Left lobe of liver (tissue), 2 donors: ENCODE measurements at regions not wholly inside any gene's neighbourhood (a gene's known extent, or its start where the extent isn't known, plus 50 kb on each side); places are given as distances from the start of the nearest gene placed in this dataset.
"Not testable (repeated sequence)": the region's sequence is repeated elsewhere in the genome, so short reads cannot be mapped to it uniquely, and the experiment has no call there.

Source experiments
- ATAC-seq: fragments of 200-7000 bp; cut with Tn5 transposase; one replicate; pipeline ENCODE4 v1.9.1; 2020; ENCODE audit warnings: mild to moderate bottlenecking, moderate library complexity
- DNase-seq: peaks from one replicate; pipeline ENCODE4 v3.0.0-alpha.2; 2020; ENCODE audit warnings: low spot score
- donor health status: DM: no; HTN: no; CAD: no; lungs with moderate emphysema.
- donor health status: DM: no; HTN: yes; CAD: no.

DNA sequence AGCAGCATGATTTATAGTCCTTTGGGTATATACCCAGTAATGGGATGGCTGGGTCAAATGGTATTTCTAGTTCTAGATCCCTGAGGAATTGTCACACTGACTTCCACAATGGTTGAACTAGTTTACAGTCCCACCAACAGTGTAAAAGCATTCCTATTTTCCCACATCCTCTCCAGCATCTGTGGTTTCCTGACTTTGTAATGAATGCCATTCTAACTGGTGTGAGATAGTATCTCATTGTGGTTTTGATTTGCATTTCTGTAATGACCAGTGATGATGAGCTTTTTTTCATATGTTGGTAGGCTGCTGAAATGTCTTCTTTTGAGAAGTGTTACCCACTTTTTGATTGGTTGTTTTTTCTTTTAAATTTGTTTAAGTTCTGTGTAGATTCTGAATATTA, 245.2 kb downstream of the SYT10 start:
- DNase-seq, ATAC-seq: not testable (repeated sequence)

DNA sequence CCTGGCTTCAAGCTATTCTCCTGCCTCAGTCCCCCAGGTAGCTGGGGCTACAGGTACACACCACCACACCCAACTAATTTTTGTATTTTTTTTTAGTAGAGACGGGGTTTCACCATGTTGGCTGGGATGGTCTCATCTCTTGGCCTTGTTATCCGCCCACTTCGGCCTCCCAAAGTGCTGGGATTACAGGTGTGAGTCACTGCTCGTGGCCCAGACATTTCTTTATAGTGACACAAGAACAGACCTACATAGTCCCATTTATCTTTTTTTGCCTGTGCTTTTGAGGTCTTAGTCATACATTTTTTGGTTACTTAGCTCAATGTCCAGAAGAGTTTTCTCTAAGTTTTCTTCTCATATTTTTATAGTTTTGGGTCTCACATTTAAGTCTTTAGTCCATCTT, 247.4 kb downstream of the SYT10 start:
- no peak for DNase-seq
- ATAC-seq, result no peak

DNA sequence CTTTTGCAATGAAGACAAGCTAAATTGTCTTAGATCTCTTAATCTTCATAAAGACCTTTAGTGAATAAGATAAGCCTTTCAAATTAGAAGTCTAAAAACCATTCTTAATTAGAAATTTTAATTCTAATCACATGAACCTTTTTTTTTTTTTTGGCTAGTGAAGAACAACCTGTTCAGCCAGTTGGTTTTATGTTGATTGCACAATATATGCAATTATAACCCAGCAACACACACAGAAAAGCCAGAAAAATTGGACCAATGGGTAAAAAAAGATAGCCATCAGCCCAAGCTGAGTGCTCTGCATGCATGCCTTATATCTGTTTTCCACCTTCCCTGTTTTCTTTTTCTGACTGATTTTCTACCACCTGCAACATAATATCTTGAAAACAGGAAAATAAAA, 252.2 kb downstream of the SYT10 start:
- ATAC-seq (no peak), DNase-seq (no peak)

DNA sequence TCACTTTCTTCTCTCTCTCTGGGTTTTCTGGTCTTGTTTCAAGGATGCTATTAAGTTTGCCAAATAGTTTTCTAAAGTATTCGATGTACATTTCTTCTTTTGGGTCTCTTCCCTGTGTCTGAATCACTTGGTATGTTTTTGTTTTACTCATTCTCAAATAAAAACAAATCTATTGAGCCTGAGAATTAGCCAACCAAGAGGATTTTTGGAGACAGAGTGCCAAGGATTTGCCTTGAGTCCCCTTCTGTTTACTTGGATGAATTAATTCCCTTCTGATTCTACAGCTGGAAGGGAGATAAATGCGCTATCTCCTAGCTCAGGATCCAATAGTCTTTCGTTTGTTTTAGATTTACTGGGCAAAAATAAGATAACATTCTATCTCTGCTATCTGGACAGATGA, 255.5 kb downstream of the SYT10 start:
- no peak for ATAC-seq
- no peak for DNase-seq

DNA sequence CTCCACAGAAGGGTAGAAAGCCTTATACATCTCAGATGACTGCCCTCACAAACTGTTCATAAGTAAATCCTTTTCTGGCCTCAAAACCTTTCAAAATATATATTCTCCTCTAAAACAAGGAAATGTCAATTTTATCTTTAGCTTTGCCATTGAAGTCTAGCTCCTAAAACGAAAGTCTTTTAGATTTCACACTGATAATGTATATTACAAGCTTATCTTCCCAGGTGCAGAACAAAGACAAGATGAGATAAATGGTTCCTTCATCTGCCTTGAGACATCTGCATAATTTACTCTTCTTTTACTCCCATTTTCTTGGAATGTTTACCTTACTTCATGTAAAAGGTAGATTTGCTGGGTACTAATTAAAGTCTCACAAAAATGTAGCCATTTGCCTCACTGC, 257.1 kb downstream of the SYT10 start:
- DNase-seq (no peak), ATAC-seq (no peak)

DNA sequence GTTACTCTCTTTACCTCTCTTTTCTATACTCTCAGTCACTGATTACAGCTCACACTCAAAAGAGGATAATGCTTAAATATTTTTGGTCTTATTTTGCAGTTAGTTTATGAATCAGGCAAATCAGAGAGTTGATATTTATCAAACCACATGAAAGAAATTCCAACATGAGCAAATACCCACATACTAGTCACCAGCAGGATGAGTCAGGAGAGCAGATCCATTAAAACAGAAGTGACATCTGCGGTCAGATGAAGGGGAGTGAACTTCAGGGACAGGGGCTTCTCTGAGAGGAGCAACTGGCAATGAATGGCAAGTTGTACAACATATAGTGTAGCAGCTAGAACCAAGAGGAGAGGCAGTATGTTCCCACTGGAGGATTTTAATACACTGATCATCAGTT, 258.7 kb downstream of the SYT10 start:
- DNase-seq (no peak), ATAC-seq (no peak)

DNA sequence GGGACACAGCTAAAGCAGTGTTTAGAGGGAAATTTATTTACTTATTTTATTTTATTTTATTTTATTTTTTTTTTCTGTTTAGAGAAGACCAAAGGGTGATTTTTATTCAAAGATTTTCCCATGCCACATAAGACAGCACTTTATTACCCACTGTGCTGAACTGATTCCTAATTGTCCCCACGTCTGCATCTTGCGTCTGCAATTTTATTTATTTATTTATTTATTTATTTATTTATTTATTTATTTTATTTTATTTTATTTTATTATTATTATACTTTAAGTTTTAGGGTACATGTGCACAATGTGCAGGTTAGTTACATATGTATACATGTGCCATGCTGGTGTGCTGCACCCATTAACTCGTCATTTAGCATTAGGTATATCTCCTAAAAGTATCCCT, 269.7 kb upstream of the PKP2 start:
- ATAC-seq, result not testable (repeated sequence)

DNA sequence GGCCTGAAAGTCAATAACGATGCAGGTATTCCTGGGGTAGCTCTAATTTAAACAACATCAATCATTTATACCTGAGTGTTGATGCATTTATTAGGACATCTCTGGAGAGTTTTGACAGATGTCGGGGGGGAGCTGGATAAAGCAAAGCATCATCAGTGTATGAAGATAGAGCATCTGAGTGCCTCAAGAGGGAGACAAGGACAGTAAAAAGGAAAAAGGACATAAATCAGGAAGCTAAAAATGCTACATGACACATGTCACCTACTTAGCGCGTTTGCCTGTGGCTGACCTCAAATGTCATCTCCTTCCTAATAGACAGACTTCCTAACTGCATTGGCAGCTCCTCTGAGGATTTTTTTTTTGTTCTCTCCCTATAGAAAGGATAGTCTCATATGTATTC, 259.5 kb upstream of the PKP2 start:
- no peak for ATAC-seq
- no peak for DNase-seq

More for the DNA sequence above, 269.7 kb upstream of the PKP2 start:
- DNase-seq, result not testable (repeated sequence)

DNA sequence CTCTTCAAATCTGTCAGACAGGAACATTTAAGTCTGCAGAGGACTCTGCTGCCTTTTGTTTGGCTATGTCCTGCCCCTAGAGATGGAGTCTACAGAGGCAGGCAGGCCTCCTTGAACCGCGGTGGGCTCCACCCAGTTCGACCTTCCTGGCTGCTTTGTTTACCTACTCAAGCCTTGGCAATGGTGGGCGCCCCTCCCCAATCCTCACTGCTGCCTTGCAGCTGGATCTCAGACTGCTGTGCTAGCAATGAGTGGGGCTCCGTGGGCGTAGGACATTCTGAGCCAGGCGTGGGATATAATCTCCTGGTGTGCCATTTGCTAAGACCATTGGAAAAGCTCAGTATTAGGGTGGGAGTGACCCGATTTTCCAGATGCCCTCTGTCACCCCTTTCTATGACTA, 250.7 kb upstream of the PKP2 start:
- DNase-seq, result not testable (repeated sequence)

DNA sequence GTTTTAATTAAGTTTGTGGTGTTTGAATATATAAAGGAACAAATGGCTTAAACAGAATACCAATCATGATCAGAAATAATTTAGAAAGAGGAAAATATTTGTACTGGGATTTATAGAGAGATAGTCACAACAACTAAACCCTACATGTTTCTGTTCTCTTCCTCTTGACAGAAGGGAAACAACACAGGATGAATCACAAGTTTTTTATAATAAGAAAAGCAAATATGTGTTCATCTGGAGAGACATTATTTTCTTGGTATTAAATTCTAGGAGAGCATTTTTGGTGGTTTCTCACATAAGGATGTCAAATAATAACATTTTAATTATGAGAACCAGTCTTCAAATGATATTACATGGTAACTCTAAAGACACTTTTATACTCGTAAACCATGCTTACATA, 232.9 kb upstream of the PKP2 start:
- DNase-seq (no peak), ATAC-seq (no peak)

More for the DNA sequence above, 250.7 kb upstream of the PKP2 start:
- ATAC-seq, result not testable (repeated sequence)

DNA sequence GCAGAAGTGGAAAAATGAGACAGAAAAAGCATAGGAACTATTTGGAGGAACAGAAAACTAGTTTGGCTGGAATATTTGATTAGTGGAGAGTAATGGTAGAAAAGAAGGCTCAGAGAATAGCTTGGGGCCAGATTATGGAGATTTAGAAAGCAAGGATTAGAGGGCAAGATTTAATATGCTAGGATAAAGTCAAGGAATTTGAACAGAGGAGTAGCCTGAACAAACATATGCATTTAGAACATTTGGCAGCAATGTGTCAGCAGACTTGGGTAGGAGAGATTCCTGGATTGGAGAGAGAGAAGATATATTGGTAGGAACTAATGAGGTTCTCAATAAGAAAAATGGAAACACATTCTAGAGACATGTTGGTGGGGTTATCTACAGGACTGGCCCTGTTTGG, 229.2 kb upstream of the PKP2 start:
- no peak for ATAC-seq
- DNase-seq, result no peak

DNA sequence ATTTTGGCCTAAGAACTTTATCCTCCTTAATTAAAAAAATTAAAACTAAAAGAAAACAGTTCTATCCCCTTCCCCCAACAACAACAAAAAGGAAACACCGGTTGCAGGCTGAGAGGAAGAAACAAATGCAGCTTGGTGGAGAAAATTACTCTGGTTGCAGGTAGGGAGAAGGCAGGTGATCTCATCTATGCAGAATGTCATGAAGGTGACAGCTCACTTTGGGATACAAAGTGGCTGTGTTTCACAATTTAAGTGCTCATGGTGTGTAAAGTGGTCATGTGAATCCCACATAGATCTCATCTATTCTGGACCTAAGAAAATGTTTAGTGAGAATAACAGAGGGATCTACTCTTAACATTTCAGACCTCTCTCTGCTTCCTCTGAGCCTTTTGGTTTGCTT, 219.7 kb upstream of the PKP2 start:
- no peak for DNase-seq

DNA sequence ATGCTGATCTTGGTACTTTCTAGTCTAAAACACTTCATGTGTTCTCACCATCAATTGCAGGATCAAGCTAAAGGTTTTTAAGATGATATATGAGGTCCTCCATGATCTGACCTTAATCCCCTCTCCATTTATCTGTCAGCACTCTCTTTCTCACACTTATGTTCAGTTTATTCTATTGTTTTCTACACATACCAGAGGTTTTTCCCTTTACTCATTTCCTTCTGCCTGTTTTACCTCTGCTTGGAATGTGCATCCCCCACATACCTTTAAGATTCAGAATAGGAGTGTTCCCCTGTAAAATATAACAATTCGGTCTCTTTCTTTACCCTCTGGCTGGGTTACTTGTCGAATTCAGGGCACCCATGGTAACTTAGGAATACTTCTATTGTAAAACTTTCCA, 219.1 kb upstream of the PKP2 start:
- DNase-seq (no peak), ATAC-seq (no peak)

More for the DNA sequence above, 219.7 kb upstream of the PKP2 start:
- no peak for ATAC-seq

DNA sequence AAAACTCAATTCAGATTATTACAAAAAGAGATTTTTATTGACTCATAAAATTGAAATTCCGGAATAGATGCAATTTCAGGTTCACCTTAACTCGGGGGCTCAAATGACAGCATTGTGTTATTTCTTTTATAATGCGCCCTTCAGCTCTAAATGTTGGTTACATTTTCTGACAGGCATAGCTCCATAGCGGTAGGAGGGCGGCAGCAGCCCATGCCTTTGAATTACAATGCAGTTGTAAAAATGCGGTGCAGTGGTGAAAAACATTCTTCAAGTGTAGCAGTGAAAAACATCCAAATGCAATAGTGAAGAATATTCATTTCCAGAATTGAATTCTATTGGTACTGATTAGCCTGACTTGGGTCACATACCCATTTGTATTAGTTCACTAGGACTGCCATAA, 215.3 kb upstream of the PKP2 start:
- no peak for DNase-seq
- no peak for ATAC-seq

DNA sequence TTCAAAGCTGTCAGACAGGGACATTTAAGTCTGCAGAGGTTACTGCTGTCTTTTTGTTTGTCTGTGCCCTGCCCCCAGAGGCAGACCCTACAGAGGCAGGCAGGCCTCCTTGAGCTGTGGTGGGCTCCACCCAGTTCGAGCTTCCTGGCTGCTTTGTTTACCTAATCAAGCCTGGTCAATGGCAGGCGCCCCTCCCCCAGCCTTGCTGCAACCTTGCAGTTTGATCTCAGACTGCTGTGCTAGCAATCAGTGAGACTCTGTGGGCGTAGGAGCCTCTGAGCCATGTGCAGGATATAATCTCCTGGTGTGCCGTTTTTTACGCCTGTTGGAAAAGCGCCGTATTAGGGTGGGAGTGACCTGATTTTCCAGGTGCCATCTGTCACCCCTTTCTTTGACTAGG, 211.2 kb upstream of the PKP2 start:
- DNase-seq, ATAC-seq: not testable (repeated sequence)

DNA sequence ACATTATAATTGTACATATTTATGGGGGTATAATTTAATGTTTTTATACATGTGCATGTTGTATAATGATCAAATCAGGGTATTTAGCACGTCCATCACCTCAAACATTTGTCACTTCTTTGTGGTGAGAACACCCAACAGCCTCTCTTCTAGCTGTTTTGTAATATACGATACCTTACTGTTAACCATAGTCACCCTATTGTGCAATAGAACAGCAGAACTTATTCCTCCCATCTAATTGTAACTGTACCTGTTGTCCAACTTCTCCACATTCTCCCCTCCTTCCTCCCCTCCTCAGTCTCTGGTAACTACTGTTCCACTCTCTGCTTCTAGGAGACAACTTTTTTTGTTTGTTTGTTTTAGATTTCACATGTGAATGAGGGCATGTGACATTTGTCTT, 197.0 kb upstream of the PKP2 start:
- DNase-seq, result no peak
- no peak for ATAC-seq

DNA sequence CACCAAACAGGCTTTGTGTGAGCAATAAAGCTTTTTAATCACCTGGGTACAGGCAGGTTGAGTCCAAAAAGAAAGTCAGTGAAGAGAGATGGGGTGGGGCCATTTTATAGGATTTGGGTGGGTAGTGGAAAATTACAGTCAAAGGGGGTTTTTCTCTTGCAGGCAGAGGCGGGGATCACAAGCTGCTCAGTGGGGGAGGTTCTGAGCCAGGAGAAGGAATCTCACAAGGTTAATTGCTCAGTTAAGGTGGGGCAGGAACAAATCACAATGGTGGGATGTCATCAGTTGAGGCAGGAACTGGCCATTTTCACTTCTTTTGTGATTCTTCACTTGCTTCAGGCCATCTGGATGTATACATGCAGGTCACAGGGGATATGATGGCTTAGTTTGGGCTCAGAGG, 191.3 kb upstream of the PKP2 start:
- not testable (repeated sequence) for DNase-seq, ATAC-seq

DNA sequence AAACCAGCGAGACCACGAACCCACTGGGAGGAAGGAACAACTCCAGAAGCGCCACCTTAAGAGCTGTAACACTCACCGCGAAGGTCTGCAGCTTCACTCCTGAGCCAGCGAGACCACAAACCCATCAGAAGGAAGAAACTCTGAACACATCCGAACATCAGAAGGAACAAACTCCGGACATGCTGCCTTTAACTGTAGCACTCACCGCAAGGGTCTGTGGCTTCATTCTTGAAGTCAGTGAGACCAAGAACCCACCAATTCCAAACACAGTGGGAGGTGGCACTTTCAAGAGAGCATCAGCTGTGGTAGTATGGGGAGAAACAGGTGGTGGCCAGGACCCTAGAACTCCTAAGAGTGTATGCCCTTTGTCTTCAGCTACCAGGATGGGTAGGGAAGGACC, 179.8 kb upstream of the PKP2 start:
- ATAC-seq, result not testable (repeated sequence)

DNA sequence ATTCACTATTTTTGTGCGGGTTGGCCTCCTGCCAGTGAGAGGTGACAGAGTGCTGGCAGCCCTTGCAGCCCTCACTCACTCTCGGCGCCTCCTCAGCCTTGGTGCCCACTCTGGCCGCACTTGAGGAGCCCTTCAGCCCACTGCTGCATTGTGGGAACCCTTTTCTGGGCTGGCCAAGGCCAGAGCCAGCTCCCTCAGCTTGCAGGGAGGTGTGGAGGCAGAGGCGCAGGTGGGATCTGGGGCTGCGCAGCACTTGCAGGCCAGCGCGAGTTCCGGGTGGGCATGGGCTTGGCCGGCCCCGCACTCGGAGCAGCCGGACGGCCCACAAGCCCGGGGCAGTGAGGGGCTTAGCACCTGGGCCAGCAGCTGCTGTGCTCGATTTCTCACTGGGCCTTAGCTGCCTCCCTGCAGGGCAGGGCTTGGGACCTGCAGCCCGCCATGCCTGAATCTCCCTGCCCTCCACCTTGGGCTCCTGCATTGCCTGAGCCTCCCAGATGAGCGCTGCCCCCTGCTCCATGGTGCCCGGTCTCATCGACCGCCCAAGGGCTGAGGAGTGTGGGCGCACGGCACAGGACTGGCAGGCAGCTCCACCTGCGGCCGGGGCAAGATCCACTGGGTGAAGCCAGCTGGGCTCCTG, 178.7 kb upstream of the PKP2 start:
- ATAC-seq, DNase-seq: not testable (repeated sequence)

More for the DNA sequence above, 179.8 kb upstream of the PKP2 start:
- not testable (repeated sequence) for DNase-seq

DNA sequence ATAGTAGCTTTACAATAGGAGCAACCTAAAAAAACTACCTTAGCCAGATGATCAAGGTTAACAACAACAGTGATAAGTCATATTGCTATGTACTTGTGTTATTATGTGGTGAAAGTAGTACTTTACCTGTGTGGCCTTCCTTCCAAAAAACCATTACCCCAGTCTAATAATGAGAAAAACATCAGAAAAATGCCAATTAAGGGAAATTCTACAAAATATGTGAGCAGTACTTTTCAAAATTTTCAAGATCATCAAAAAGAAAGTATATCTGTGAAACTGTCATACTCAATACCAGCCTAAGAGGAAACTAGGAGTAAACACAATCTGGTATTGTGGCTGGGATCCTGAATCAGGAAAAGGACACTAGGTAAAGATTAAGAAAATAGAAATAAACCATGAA, 165.3 kb upstream of the PKP2 start:
- DNase-seq (no peak), ATAC-seq (no peak)

DNA sequence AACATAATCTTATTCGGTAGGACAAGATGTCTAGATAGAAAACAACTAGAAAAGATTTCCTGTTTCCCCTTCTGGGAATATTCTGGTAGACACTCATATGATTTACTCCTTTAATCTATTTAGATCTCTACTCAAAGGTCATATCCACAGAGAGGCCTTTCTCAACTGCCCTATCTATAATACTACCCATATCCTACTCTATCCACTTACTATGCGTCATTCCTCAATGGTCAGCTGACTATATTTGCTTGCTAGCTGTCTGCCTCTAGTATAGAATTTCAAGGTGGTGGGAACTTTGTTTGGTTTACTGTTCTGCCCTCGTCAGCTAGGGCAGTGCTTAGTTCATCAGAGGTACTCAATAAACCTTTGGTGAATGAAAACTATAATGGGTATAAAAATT, 157.8 kb upstream of the PKP2 start:
- ATAC-seq (no peak), DNase-seq (no peak)

DNA sequence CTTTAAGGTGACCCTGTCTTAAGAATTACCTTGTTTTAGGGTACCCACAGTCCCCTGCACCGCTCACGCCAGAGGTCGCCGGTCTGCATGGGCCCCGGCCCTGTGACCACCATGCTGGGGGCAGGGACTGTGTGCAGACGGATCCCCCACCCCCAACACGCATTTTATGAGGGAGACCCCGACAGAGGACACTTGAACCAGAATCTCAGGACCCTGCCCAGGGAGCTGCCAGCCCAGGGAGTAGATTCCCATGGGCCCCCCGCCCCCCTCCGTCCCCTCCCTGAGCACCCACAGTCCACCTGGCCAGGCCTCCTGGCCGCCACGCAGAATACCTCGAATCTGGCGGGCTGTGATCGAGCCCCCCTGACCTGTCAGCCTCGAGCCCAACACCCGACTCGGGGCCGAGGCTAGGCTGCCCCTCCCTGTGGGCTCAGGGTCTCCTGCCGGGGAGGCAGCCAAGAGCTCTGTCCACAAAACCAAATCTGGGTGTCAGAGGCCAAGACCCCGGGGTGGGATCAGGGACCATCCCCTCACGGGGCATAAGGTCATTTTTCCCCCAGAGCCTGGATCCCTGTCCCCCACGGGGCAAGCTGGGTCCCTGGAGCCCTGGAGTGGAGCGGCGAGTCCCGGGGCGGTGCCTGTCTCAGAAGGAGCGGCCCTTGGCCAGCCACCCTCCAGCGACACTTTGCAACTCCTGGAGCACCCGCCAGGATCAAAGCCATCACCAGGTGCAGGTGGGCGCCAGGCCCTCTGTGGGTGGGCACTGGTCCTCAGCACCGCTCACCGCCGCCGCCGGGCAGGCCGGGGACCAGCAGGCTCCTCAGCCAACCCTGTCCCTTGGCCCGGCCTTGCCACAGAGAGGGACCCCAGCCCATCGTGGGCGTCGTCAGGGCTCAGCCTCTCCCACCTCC, 155.8 kb upstream of the PKP2 start:
- DNase-seq (no peak), ATAC-seq (no peak)
